HEK293 (cell line): ENCODE measurements at regions not wholly inside any gene's neighbourhood (a gene's known extent, or its start where the extent isn't known, plus 50 kb on each side); places are given as distances from the start of the nearest gene placed in this dataset.

ENCODE experiments used
- CTCF ChIA-PET: fragments of 350-600 bp; formaldehyde crosslinking; extraction: SDS; loops from one replicate; lab custom pipeline; 2021; ENCODE audit warnings: antibody characterized with exemption; lab: Yijun Ruan, JAX
- POLR2A ChIA-PET: fragments of 300-600 bp; formaldehyde crosslinking; extraction: SDS; loops from one replicate; lab custom pipeline; 2020; ENCODE audit warnings: antibody characterized with exemption, inconsistent platforms; lab: Yijun Ruan, JAX
- H3K27ac ChIP-seq: fragments of 200-500 bp; sonication (Bioruptor generic); 2 replicates; pipeline ENCODE4 v1.5.1; 2014; ENCODE audit warnings: low read depth, low read length, control low read depth, inconsistent platforms; ENCODE audit errors: extremely low read depth
- H3K36me3 ChIP-seq, 2 experiments: fragments of 200-500 bp in 1 of 2; sonication (Bioruptor generic) in 1 of 2; 1 replicate in 1 of 2; 2 replicates in 1 of 2; pipeline ENCODE4 v1.5.1; 2014 to 2017; ENCODE audit warnings: inconsistent platforms in 2 of 2, low read length in 2 of 2; ENCODE audit not compliant: control insufficient read depth in 2 of 2, insufficient read depth in 1 of 2
- H3K4me1 ChIP-seq: fragments of 200-500 bp; sonication (Bioruptor generic); 2 replicates; pipeline ENCODE4 v1.5.1; 2014; ENCODE audit warnings: mild to moderate bottlenecking, low read length, inconsistent platforms; ENCODE audit not compliant: control insufficient read depth, insufficient read depth
- H3K4me3 ChIP-seq: 2 replicates; pipeline ENCODE4 v1.5.1; 2011; ENCODE audit warnings: low read depth, mild to moderate bottlenecking, control low read depth, low read length, moderate library complexity
- H3K9me3 ChIP-seq: fragments of 200-500 bp; sonication (Bioruptor generic); 2 replicates; pipeline ENCODE4 v1.5.1; 2014; ENCODE audit warnings: low read depth, low read length, inconsistent platforms; ENCODE audit not compliant: control insufficient read depth, insufficient read depth
- EGR2 ChIP-seq: fragments of 450-650 bp; formaldehyde crosslinking; IDR thresholded peaks from 2 replicates; pipeline ENCODE4 v1.5.1; 2016; ENCODE audit warnings: low read depth, missing biosample characterization, missing genetic modification characterization
- SALL2 ChIP-seq: fragments of 450-650 bp; formaldehyde crosslinking; IDR thresholded peaks from 2 replicates; pipeline ENCODE4 v1.5.0; 2017; ENCODE audit warnings: missing biosample characterization, mild to moderate bottlenecking, missing genetic modification characterization, borderline replicate concordance
- SCRT2 ChIP-seq: fragments of 450-650 bp; formaldehyde crosslinking; IDR thresholded peaks from 2 replicates; pipeline ENCODE4 v1.5.1; 2016; ENCODE audit warnings: missing biosample characterization, missing genetic modification characterization
- TRIM28 ChIP-seq: IDR thresholded peaks from 2 replicates; pipeline ENCODE4 v1.6.1; 2011; ENCODE audit warnings: low read length, control low read depth, borderline replicate concordance
- ZFP69B ChIP-seq: fragments of 450-650 bp; formaldehyde crosslinking; IDR thresholded peaks from 2 replicates; pipeline ENCODE4 v1.5.1; 2016; ENCODE audit warnings: missing biosample characterization, missing genetic modification characterization
- ZNF112 ChIP-seq: fragments of 450-650 bp; formaldehyde crosslinking; IDR thresholded peaks from 2 replicates; pipeline ENCODE4 v1.5.0; 2017; ENCODE audit warnings: missing biosample characterization, missing genetic modification characterization
- ZNF132 ChIP-seq: fragments of 450-650 bp; formaldehyde crosslinking; IDR thresholded peaks from 2 replicates; pipeline ENCODE4 v1.5.1; 2017; ENCODE audit warnings: missing biosample characterization, missing genetic modification characterization, borderline replicate concordance
- ZNF211 ChIP-seq: fragments of 450-650 bp; formaldehyde crosslinking; IDR thresholded peaks from 2 replicates; pipeline ENCODE4 v1.5.1; 2016; ENCODE audit warnings: low read depth, missing biosample characterization, missing genetic modification characterization
- ZNF239 ChIP-seq: fragments of 450-650 bp; formaldehyde crosslinking; IDR thresholded peaks from 2 replicates; pipeline ENCODE4 v1.5.1; 2016; ENCODE audit warnings: missing biosample characterization, missing genetic modification characterization
- ZNF324 ChIP-seq: fragments of 450-650 bp; formaldehyde crosslinking; IDR thresholded peaks from 2 replicates; pipeline ENCODE4 v1.5.1; 2016; ENCODE audit warnings: missing biosample characterization, missing genetic modification characterization
- ZNF341 ChIP-seq: fragments of 450-650 bp; formaldehyde crosslinking; IDR thresholded peaks from 2 replicates; pipeline ENCODE4; 2016; ENCODE audit warnings: low read depth, missing biosample characterization, missing genetic modification characterization
- ZNF362 ChIP-seq: fragments of 450-650 bp; formaldehyde crosslinking; IDR thresholded peaks from 2 replicates; pipeline ENCODE4 v1.5.1; 2016; ENCODE audit warnings: missing biosample characterization, missing genetic modification characterization
- ZNF394 ChIP-seq: fragments of 450-650 bp; formaldehyde crosslinking; IDR thresholded peaks from 2 replicates; pipeline ENCODE4 v1.5.1; 2016; ENCODE audit warnings: missing biosample characterization, missing genetic modification characterization, mild to moderate bottlenecking, moderate library complexity, borderline replicate concordance
- ZNF433 ChIP-seq: fragments of 450-650 bp; formaldehyde crosslinking; IDR thresholded peaks from 2 replicates; pipeline ENCODE4 v1.5.1; 2016; ENCODE audit warnings: missing biosample characterization, missing genetic modification characterization, low read depth
- ZNF677 ChIP-seq: fragments of 450-650 bp; IDR thresholded peaks from 2 replicates; pipeline ENCODE4 v1.5.0; 2018; ENCODE audit warnings: missing biosample characterization, mild to moderate bottlenecking, missing genetic modification characterization, moderate library complexity
- ZNF692 ChIP-seq: fragments of 450-650 bp; formaldehyde crosslinking; IDR thresholded peaks from 2 replicates; pipeline ENCODE4 v1.5.1; 2016; ENCODE audit warnings: missing biosample characterization, missing genetic modification characterization
- ZNF701 ChIP-seq: fragments of 450-650 bp; formaldehyde crosslinking; IDR thresholded peaks from 2 replicates; pipeline ENCODE4 v1.5.1; 2016; ENCODE audit warnings: missing biosample characterization, missing genetic modification characterization
- ZNF768 ChIP-seq: fragments of 450-650 bp; formaldehyde crosslinking; IDR thresholded peaks from 2 replicates; pipeline ENCODE4 v1.5.1; 2018; ENCODE audit warnings: missing biosample characterization, mild to moderate bottlenecking, missing genetic modification characterization
- ZNF776 ChIP-seq: fragments of 450-650 bp; formaldehyde crosslinking; IDR thresholded peaks from 2 replicates; pipeline ENCODE4 v1.5.0; 2017; ENCODE audit warnings: missing biosample characterization, missing genetic modification characterization, borderline replicate concordance
- TF ChIP-seq, protein P1 (sequence below): fragments of 450-650 bp; formaldehyde crosslinking; IDR thresholded peaks from 2 replicates; pipeline ENCODE4 v1.5.1; 2017; ENCODE audit warnings: missing biosample characterization, missing genetic modification characterization

DNA sequence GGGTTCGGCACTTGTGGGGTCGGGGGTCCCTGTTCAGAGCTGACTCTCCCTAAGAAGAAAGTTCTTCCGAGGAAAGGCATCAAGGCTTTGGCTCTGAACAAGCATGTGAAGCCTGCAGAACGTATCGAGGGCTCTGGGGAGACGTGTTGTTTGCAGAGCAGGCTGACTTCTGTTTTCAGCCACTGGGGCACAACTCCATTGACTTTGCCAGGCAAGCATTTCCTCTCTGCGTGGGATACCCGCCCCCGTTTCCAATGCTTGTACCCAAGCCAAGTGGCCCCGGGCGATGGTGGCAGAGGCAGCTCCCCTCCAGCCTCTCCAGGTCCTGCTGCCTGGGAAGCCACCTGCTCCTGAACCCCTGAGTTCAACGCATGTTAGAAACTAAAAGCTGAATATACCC, 255.7 kb downstream of the RBFOX3 start:
- no peaks in the 10 kb centered on the region for H3K36me3 ChIP-seq
- 0 out of 2 replicates have a peak, but pooled peaks have one; percentile 13 for TF ChIP-seq EGR2 (tag by site-specific recombination)
- no peak for TF ChIP-seq SCRT2 (tag by site-specific recombination)
- no peak for TF ChIP-seq ZNF362 (tag by site-specific recombination)
- no peak for TF ChIP-seq ZNF776 (tag by site-specific recombination)
- no peak overlapping the region for H3K4me3 ChIP-seq
- no peaks in the 10 kb centered on the region for H3K4me1 ChIP-seq
- CTCF ChIA-PET, result interaction anchor here (0.5 to 1.2 kb wide), 4 partner anchors 33 to 564 kb away, joined by 3 to 6 read pairs (median 4); no protein-coding TSS in a partner anchor
- POLR2A ChIA-PET, result no interaction called here
- H3K9me3 ChIP-seq, result no peaks in the 10 kb centered on the region
- H3K27ac ChIP-seq, result no peak overlapping the region

DNA sequence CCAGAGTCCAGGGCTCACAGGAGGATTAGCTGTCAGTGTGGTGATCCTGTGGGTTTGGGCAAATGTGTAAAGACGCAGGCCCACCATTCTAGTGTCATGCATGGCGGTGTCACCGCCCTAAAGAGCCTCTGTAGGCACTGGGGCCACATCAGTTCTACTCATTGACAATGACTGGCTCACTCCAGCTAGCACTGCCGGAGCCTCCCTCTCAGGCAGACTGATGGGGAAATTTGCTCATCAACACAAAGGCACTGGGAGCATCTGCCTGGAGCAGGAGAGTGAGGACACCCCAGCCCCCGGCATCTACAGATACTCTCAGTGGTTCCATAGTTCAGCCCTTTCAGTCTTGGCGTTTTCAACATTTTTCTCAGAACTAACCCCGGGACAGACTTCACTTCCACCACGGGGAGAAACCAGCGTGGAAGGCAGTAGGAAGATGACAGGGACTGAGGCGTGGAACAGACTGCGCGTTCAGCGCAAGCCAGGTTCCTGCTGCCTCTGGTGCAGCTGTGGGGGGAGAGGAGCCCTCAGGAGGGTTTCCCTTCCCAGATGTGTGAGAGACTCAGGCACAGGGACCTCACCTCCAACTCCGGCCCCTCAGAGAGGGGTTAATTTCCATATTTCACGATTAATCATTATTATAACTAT, 256.6 kb downstream of the RBFOX3 start:
- ChIA-PET POLR2A (no interaction called here), CTCF (interaction anchor here (0.8 kb wide), 1 partner anchor 38 kb away, joined by 3 read pairs; no protein-coding TSS in a partner anchor)
- Histone ChIP-seq H3K36me3 (no peaks in the 10 kb centered on the region), H3K9me3 (no peaks in the 10 kb centered on the region), H3K4me3 (no peak overlapping the region), H3K27ac (no peak overlapping the region), H3K4me1 (no peaks in the 10 kb centered on the region)
- TF ChIP-seq SALL2 (tag by site-specific recombination) (no peak), ZNF112 (tag by site-specific recombination) (no peak), ZNF239 (tag by site-specific recombination) (no peak), ZNF324 (tag by site-specific recombination) (no peak), ZNF132 (no peak), ZNF701 (no peak), ZNF677 (tag by site-specific recombination) (no peak), ZNF362 (tag by site-specific recombination) (no peak), ZNF211 (tag by site-specific recombination) (no peak)
- TF ChIP-seq, protein P1, sequence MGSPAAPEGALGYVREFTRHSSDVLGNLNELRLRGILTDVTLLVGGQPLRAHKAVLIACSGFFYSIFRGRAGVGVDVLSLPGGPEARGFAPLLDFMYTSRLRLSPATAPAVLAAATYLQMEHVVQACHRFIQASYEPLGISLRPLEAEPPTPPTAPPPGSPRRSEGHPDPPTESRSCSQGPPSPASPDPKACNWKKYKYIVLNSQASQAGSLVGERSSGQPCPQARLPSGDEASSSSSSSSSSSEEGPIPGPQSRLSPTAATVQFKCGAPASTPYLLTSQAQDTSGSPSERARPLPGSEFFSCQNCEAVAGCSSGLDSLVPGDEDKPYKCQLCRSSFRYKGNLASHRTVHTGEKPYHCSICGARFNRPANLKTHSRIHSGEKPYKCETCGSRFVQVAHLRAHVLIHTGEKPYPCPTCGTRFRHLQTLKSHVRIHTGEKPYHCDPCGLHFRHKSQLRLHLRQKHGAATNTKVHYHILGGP (tag by site-specific recombination), result no peak
- TF ChIP-seq, all 188 proteins: peak for 0

DNA sequence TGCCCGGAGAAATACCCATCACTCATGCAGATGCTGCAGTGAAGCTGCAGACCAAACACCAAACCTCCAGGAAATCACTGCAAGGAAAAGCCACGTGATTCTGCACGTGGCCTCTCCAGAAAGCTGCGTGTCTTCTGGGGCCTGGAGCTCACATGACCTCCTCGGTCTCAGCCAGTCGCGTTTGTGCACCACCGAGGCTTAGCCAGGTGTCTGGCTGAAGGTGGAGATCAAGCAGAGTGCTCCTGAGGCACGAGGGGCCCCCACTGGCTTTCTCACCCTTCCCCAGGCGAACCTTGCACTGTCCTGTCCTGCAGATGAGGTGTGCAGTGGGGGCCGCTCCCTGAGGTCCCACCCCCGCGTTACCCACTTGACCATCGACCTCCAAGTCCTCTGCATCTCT, 257.3 kb downstream of the RBFOX3 start:
- POLR2A ChIA-PET, result no interaction called here
- Histone ChIP-seq H3K27ac (no peak overlapping the region), H3K4me1 (no peaks in the 10 kb centered on the region), H3K9me3 (no peaks in the 10 kb centered on the region), H3K4me3 (no peak overlapping the region)
- TF ChIP-seq ZNF768 (tag by site-specific recombination), result no peak
- TF ChIP-seq ZFP69B, result no peak
- no peak for TF ChIP-seq ZNF433 (tag by site-specific recombination)
- no peak for TF ChIP-seq ZNF692 (tag by site-specific recombination)
- no peak for TF ChIP-seq TRIM28
- no peak for TF ChIP-seq SALL2 (tag by site-specific recombination)
- TF ChIP-seq ZNF394 (tag by site-specific recombination), result no peak
- TF ChIP-seq ZNF341 (tag by site-specific recombination), result no peak
- TF ChIP-seq, all 188 proteins: peak for 0
- no peaks in the 10 kb centered on the region for H3K36me3 ChIP-seq
- CTCF ChIA-PET, result no interaction called here
